HEK293T (cell line): ENCODE measurements at regions not wholly inside any gene's neighbourhood (a gene's known extent, or its start where the extent isn't known, plus 50 kb on each side); places are given as distances from the start of the nearest gene placed in this dataset.
A peak's percentile ranks its signal among the peaks of the same experiment; 100 is the strongest.

Experiments used
- CTCF ChIA-PET: fragments of 350-600 bp; formaldehyde crosslinking; extraction: SDS; loops from one replicate; lab custom pipeline; 2021; ENCODE audit warnings: antibody characterized with exemption, inconsistent platforms; lab: Yijun Ruan, JAX
- POLR2A ChIA-PET: fragments of 350-600 bp; formaldehyde crosslinking; extraction: SDS; loops from one replicate; lab custom pipeline; 2020; ENCODE audit warnings: antibody characterized with exemption, inconsistent platforms; lab: Yijun Ruan, JAX
- DNase-seq: peaks from one replicate; pipeline ENCODE4 v3.0.0; 2012; ENCODE audit warnings: mixed read lengths; ENCODE audit errors: extremely low spot score
- ARNT ChIP-seq: fragments of 450-650 bp; IDR thresholded peaks from 2 replicates; pipeline ENCODE4 v1.6.1; 2017; ENCODE audit warnings: mild to moderate bottlenecking
- BHLHE40 ChIP-seq: fragments of 450-650 bp; IDR thresholded peaks from 2 replicates; pipeline ENCODE4 v1.6.1; 2016; ENCODE audit warnings: mild to moderate bottlenecking, moderate library complexity, borderline replicate concordance
- CTBP1 ChIP-seq: fragments of 450-650 bp; IDR thresholded peaks from 2 replicates; pipeline ENCODE4 v1.6.1; 2016; ENCODE audit warnings: borderline replicate concordance
- ELF4 ChIP-seq: fragments of 450-650 bp; IDR thresholded peaks from 2 replicates; pipeline ENCODE4 v1.6.1; 2017; ENCODE audit warnings: antibody characterized with exemption
- FOXA1 ChIP-seq: fragments of 450-650 bp; IDR thresholded peaks from 2 replicates; pipeline ENCODE4 v1.6.1; 2016; ENCODE audit warnings: mild to moderate bottlenecking
- FOXK2 ChIP-seq: fragments of 450-650 bp; IDR thresholded peaks from 2 replicates; pipeline ENCODE4 v1.6.1; 2016; ENCODE audit warnings: mild to moderate bottlenecking
- FOXM1 ChIP-seq: fragments of 450-650 bp; IDR thresholded peaks from 2 replicates; pipeline ENCODE4 v1.6.1; 2017; ENCODE audit warnings: mild to moderate bottlenecking, borderline replicate concordance
- HDGF ChIP-seq: fragments of 450-650 bp; IDR thresholded peaks from 2 replicates; pipeline ENCODE4 v1.6.1; 2017; ENCODE audit warnings: antibody characterized with exemption, borderline replicate concordance
- L3MBTL2 ChIP-seq: fragments of 450-650 bp; conservative IDR thresholded peaks from 2 replicates; pipeline ENCODE4 v1.6.1; 2016; ENCODE audit warnings: mild to moderate bottlenecking
- LEF1 ChIP-seq: fragments of 450-650 bp; IDR thresholded peaks from 2 replicates; pipeline ENCODE4 v1.6.1; 2017; ENCODE audit warnings: mild to moderate bottlenecking, borderline replicate concordance
- NFRKB ChIP-seq: fragments of 450-650 bp; IDR thresholded peaks from 2 replicates; pipeline ENCODE4 v1.6.1; 2016; ENCODE audit warnings: mild to moderate bottlenecking, moderate library complexity
- SP1 ChIP-seq: fragments of 450-650 bp; IDR thresholded peaks from 2 replicates; pipeline ENCODE4 v1.6.1; 2017
- SUZ12 ChIP-seq: fragments of 450-650 bp; IDR thresholded peaks from 2 replicates; pipeline ENCODE4 v1.6.1; 2016; ENCODE audit warnings: mild to moderate bottlenecking
- TARDBP ChIP-seq: fragments of 450-650 bp; IDR thresholded peaks from 2 replicates; pipeline ENCODE4 v1.6.1; 2016
- ZNF384 ChIP-seq: fragments of 450-650 bp; IDR thresholded peaks from 2 replicates; pipeline ENCODE4 v1.6.1; 2016
- TF ChIP-seq, protein P1 (sequence below): fragments of 450-650 bp; IDR thresholded peaks from 2 replicates; pipeline ENCODE4 v1.6.1; 2016

DNA sequence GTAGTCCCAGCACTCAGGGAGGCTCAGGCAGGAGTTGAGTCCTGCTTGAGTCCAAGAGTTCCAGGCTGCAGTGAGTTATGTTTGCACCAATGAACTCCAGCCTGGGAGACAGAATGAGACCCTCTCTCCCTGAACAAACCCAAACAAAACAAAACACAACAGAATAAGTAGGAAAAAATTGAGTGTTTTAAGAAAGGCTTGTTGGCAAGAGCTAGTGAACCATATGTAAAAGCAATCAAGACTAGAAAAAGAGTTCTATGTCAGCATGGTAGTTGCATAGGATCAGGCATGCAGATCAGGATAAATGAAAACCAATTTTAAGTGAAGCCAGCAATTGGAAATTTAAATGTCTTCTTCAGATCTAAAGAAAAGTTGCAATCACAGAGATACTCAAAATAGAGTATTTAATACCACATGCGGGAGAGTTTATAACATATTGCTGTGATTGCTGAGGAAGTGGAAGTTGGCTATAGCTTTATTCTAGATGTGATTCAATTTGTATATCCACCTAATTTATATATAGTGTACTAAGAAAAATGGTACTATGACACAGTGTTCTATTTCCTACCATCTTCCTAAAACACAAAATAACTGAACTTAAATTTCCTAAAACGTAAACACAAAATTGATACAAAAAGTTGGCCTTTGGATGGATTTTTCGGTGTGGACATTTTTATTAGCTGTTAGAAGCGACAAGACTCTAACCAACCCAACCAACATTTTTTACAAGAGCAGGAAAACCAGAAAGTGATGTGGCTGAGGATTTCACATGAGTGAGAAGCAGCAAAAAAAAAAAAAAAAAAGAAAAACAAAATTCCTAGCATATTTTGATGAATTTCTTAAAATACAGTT, 101.9 kb upstream of the ROBO1 start:
- no peak for DNase-seq
- ChIA-PET POLR2A (no interaction called here), CTCF (no interaction called here)
- TF ChIP-seq ARNT (no peak), FOXK2 (no peak), FOXM1 (no peak), L3MBTL2 (no peak), TARDBP (no peak), CTBP1 (no peak), FOXA1 (no peak)

DNA sequence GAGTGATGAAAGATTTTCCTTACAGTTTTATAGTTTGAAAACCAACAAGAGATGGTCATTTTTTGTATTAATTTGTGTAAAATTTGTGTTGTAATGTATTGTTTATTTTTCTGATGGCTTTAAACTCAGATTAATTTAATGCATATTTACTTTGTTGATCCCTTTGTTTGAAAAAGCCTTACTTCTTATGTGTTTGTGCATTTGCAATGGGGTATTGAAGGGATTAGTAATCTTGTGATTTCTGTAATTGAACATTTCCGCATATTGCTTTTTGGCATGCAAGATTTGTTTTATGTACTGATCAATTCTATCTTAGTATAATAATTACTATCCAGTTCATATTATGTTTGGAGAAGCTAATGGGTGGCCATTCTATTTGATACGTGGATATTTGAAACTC, 98.4 kb upstream of the ROBO1 start:
- POLR2A ChIA-PET = no interaction called here
- CTCF ChIA-PET = interaction anchor here (0.5 kb wide), 1 partner anchor 31 kb away, joined by 3 read pairs; no protein-coding TSS in a partner anchor
- no peak for DNase-seq
- no peak for TF ChIP-seq FOXA1
- TF ChIP-seq HDGF = no peak

- TF ChIP-seq, protein P1, sequence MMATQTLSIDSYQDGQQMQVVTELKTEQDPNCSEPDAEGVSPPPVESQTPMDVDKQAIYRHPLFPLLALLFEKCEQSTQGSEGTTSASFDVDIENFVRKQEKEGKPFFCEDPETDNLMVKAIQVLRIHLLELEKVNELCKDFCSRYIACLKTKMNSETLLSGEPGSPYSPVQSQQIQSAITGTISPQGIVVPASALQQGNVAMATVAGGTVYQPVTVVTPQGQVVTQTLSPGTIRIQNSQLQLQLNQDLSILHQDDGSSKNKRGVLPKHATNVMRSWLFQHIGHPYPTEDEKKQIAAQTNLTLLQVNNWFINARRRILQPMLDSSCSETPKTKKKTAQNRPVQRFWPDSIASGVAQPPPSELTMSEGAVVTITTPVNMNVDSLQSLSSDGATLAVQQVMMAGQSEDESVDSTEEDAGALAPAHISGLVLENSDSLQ = peak; percentile 93
- no peak for TF ChIP-seq ARNT
- ChIA-PET POLR2A (no interaction called here), CTCF (no interaction called here)
- no peak for DNase-seq
Measured at GRCh38 chr3:79864077-79864476, 96.3 kb upstream of the ROBO1 start.

GRCh38 chr3:79848876-79849275, 81.1 kb upstream of the ROBO1 start:
- ChIA-PET POLR2A (no interaction called here), CTCF (interaction anchor here (0.6 kb wide), 1 partner anchor 55 kb away, joined by 4 read pairs; no protein-coding TSS in a partner anchor)
- DNase-seq = no peak
- no peak for TF ChIP-seq ZNF384
- TF ChIP-seq FOXM1 = no peak
- TF ChIP-seq, protein P1 = no peak
- no peak for TF ChIP-seq FOXK2

- POLR2A ChIA-PET = no interaction called here
- TF ChIP-seq FOXM1 = no peak
- no peak for TF ChIP-seq SP1
- TF ChIP-seq LEF1 = no peak
- TF ChIP-seq, protein P1 = no peak
- TF ChIP-seq SUZ12 = no peak
- TF ChIP-seq BHLHE40 = no peak
- no peak for TF ChIP-seq HDGF
- no peak for TF ChIP-seq ZNF384
- TF ChIP-seq FOXK2 = no peak
- no peak for TF ChIP-seq ARNT
- TF ChIP-seq L3MBTL2 = no peak
- TF ChIP-seq TARDBP = no peak
- no peak for TF ChIP-seq NFRKB
- TF ChIP-seq FOXA1 = no peak
- no peak for TF ChIP-seq CTBP1
- no peak for TF ChIP-seq ELF4
- CTCF ChIA-PET = interaction anchor here (0.6 kb wide), 1 partner anchor 639 kb away, joined by 3 read pairs; no protein-coding TSS in a partner anchor
- no peak for DNase-seq
Measured at GRCh38 chr3:79847928-79848327, 80.1 kb upstream of the ROBO1 start.

DNA sequence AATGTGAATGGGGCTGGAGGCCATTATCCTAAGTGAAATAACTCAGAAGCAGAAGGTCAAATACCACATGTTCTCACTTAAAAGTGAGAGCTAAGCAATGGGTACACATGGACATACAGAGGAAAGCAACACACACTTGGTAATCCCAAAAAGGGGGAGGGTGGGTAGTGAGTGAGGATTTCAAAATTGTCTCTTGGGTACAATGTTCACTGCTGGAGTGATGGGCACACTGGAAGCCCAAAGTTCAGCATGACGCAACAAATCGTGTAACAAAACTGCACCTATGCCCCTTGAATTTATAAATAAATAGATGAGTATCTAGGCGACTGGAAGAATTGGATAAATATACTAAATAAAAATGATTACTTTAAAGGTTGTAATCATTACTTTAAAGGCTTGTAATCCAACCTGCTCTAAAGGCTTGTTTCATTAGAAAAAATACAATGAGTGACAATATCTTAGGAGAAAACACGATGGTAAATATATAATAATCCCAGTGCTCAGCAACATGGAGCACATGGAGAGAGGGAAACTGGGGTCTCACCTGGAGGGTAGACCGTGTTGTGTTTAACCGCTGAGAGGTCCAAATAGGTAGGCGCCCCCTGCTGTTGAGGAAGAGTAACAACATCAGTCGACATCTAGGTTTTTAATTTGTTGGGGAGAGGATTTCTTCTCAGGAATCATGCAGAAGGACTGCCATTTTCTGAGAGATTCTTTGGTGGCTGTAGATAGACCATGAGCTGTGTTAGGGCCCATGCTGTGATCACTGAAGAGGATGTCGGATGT, 78.5 kb upstream of the ROBO1 start:
- DNase-seq = peak; percentile 17
- TF ChIP-seq FOXM1 = 0 out of 2 replicates have a peak, but pooled peaks have one; percentile 14
- no peak for TF ChIP-seq ELF4
- ChIA-PET POLR2A (no interaction called here), CTCF (no interaction called here)

DNA sequence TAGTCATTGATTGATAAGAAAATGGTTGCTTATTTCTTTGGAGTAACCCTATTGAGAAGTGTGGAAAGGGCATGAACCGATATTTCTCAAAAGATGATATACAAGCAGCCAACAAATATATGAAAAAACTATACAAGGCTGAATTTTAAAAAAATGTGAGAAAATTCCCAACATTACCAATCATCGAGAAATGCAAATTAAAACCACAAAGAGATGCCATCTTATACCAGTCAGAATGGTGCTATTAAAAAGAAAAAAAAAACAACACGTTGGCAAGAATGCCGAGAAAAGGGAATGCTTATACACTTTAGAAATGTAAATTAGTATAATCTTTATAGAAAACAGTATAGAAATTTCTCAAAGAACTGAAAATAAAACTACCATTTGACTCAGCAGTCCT, 77.7 kb upstream of the ROBO1 start:
- POLR2A ChIA-PET = no interaction called here
- CTCF ChIA-PET = no interaction called here

More for the DNA sequence above, 77.7 kb upstream of the ROBO1 start:
- no peak for DNase-seq
- TF ChIP-seq BHLHE40 (no peak), FOXA1 (no peak), FOXK2 (no peak), TARDBP (no peak), ARNT (no peak), NFRKB (no peak), CTBP1 (no peak), SUZ12 (no peak), L3MBTL2 (no peak), FOXM1 (no peak)
- TF ChIP-seq, protein P1 = no peak
